VCaP (cell line): ENCODE measurements at regions not wholly inside any gene's neighbourhood (a gene's known extent, or its start where the extent isn't known, plus 50 kb on each side); places are given as distances from the start of the nearest gene placed in this dataset.

ENCODE experiments used
- H3K27ac ChIP-seq: fragments of 450-650 bp; 2 replicates; pipeline ENCODE4 v1.5.1; 2017
- TF ChIP-seq, protein P1 (sequence below): fragments of 450-650 bp; conservative IDR thresholded peaks from 2 replicates; pipeline ENCODE4 v1.5.1; 2017; ENCODE audit warnings: mild to moderate bottlenecking, moderate library complexity

DNA sequence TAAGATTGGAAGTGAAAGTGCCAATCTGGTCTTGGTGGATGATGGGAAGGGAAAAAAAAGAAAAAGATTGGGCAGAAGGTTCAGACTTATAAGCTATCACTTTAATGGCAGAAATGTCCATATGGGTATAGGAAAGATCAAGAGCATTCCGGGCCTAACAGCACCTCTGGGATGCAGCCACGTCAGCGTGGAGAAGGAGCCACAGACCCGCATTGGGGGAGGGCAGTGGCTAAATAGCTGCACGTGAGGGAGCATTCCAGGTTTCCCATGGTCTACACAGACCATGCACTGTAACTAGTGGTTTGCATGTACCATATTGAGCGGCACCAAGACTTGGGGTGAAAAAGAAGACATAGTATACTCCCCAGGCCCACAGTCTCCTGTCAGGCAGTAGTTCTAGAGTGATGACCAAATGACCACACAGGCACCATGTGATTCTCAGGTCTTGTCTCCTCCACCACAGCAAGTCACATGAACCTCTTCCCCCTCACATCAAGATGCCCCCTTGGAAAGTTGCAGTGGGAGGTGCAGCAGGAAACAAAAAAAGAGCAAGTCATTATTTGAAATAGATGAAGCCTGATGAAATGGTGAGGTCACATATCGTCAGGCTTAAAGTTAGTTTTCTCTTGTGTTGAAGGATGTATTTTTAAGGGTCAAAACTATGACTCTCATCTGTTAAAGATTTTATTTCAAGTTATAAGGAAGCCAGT, 94.4 kb upstream of the TNFAIP3 start:
- TF ChIP-seq, protein P1, sequence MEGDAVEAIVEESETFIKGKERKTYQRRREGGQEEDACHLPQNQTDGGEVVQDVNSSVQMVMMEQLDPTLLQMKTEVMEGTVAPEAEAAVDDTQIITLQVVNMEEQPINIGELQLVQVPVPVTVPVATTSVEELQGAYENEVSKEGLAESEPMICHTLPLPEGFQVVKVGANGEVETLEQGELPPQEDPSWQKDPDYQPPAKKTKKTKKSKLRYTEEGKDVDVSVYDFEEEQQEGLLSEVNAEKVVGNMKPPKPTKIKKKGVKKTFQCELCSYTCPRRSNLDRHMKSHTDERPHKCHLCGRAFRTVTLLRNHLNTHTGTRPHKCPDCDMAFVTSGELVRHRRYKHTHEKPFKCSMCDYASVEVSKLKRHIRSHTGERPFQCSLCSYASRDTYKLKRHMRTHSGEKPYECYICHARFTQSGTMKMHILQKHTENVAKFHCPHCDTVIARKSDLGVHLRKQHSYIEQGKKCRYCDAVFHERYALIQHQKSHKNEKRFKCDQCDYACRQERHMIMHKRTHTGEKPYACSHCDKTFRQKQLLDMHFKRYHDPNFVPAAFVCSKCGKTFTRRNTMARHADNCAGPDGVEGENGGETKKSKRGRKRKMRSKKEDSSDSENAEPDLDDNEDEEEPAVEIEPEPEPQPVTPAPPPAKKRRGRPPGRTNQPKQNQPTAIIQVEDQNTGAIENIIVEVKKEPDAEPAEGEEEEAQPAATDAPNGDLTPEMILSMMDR: no peak
- no peak overlapping the region for H3K27ac ChIP-seq

DNA sequence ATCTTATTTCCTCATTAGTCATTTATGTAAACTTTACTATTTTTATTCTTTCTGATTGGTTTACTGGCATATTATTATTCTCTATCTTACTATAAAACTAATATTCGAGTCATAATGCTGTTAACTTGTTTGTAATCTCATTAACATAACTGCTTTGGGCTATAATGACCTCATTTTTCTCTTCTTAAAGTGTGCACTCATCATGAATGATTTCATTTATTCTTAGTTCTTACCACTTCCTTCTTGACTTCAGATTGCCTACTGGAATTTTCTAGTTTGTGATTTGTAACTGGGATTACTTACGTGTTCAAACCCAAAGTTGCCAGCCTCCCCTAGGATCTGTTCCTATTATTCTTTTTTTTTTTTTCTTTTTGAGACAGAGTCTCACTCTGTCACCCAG, 91.8 kb upstream of the TNFAIP3 start:
- no peak overlapping the region for H3K27ac ChIP-seq
- TF ChIP-seq, protein P1: no peak

DNA sequence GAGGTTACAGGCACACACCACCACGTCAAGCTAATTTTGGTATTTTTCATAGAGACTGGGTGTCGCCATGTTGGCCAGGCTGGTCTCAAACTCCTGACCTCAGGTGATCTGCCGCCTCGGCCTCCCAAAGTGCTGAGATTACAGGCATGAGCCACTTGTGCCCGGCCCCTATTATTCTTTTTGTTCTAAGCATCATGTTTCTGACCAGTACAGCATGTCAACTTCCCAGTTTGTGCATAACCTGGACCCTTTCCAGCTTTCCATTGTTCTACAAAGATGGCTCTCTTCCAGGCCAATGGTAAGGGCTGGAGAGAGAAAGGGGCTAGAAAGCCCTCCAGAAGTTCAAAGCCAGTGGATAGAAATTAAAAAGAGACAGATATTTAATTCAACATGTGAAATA, 91.3 kb upstream of the TNFAIP3 start:
- no peak overlapping the region for H3K27ac ChIP-seq
- TF ChIP-seq, protein P1: no peak

DNA sequence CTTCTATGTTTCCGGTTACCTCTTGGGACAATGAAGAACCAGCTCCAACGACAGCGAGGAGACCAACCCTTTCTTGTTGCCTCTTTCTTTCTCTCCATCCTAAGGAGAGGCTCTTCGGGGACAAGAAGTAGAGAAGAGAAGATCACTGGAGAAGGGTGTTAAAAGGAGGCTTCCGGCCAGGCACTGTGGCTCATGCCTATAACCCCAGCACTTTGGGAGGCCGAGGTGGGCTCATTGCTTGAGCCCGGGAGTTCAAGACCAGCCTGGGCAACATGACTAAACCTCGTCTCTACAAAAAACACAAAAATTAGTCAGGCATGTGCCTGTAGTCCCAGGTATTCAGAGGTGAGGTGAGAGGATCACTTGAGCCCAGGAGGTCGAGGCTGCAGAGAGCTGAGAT, 90.8 kb upstream of the TNFAIP3 start:
- TF ChIP-seq, protein P1: no peak
- no peak overlapping the region for H3K27ac ChIP-seq

DNA sequence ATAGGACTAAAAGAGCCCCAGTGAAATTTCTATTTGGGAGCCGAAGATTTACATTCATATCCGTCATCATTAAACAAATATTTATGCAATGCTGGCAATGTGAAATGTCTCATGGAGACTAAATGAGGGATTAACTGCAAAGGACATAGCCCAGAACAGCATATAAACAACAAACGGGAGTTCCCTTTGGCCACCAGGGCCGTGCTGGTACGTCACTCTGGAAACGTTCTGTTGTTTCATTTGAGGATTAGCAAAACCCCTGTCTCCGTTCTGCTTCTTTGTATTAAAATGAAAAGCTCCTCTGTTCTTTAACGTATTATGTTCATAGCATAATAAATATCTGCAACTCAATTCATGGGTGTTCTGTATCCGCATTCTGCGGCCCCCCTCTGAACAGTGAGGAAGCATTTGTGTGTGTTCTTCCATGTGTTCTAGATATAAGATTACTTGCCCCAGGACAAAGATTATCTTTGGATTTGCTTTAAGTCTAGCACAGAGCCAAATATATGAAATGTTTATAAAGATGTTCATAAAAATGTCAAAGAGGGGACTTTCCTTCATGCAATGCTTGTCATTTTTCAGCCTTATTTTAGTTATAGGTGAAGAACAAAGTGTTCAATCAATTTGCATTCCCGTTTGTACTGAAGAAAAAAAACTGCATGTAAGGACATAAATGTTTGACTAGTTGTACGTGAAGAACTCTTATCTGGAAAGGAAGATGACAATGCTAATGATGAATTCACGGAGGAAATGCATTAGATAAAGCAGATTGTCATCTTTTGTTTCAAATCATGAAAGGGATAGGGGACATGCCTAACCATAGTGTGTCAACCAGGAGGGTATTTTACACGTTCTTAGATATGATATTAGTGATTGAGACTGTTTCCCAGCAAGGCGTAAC, 90.0 kb upstream of the TNFAIP3 start:
- TF ChIP-seq, protein P1: no peak
- H3K27ac ChIP-seq: no peak overlapping the region

DNA sequence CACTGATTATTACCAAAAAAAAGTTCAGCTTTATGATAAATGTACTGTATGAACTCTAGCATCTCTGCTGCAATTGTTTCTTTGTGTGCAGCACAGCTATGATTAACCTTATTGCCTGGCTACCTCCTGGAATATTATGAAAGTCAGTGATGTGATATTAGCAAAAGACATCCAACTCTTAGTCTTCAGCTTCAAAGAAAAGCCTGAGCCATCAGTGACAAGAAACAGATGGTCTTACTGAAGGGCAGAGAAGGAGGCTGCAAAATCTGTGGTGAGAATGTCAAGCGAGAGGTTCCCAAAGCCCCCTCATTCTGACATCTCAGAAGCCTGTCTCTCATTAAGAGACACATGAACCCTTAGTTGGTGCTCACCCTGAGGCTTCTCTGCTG, 89.4 kb upstream of the TNFAIP3 start:
- TF ChIP-seq, protein P1: no peak
- H3K27ac ChIP-seq: no peak overlapping the region

DNA sequence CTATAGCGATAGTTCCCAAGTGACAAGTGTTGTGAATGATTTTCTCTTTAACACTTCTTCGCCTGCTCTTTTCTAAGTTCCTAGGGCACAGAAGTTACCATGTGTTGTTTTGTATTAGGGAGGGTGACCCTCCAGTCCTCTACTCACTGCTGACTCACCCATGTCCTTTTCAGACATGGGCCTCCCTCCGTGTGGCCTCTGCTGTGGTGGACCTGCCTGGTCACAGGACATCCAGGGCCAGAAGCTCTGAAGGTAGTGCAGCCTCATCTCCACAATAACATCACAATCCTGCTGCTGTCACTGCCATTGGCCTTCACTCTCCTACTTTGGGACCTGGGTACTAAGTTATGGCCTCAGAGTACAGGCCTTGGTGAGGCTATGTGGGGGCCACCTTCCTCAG, 87.1 kb upstream of the TNFAIP3 start:
- H3K27ac ChIP-seq: no peak overlapping the region
- TF ChIP-seq, protein P1: no peak
